Endothelial cell of umbilical vein (primary cell): ENCODE measurements at regions not wholly inside any gene's neighbourhood (a gene's known extent, or its start where the extent isn't known, plus 50 kb on each side); places are given as distances from the start of the nearest gene placed in this dataset.

Experiments
- BruUV-seq: library from RNA; stranded (reverse); fragments of 400-500 nt; replicated peaks from 2 replicates; lab custom pipeline; 2021; lab: Mats Ljungman, UMichigan
- CTCF ChIA-PET: fragments of 300-600, 350-600 bp; sonication (Branson Sonifier 250); formaldehyde crosslinking; loops from one replicate; lab custom pipeline; 2021; ENCODE audit warnings: antibody characterized with exemption, inconsistent platforms; lab: Charles Lee
- POLR2A ChIA-PET: fragments of 300-600, 350-600 bp; sonication (Branson Sonifier 250); formaldehyde crosslinking; loops from one replicate; lab custom pipeline; 2021; ENCODE audit warnings: antibody characterized with exemption, inconsistent platforms; lab: Charles Lee
- DNase-seq: peaks from one replicate; pipeline ENCODE4 v3.0.0-alpha.2; 2011; ENCODE audit warnings: low read depth, low spot score
- FAIRE-seq: peaks from 2 replicates; lab custom pipeline; 2011; peaks lifted over from hg19 to GRCh38; lab: Jason Lieb, UNC
- H2AFZ ChIP-seq: 2 replicates; pipeline ENCODE4 v1.6.0; 2012; ENCODE audit warnings: low read depth, low read length, control low read depth, inconsistent platforms
- H3K27ac ChIP-seq: 2 replicates; pipeline ENCODE4 v1.5.1; 2011; ENCODE audit warnings: low read depth, mild to moderate bottlenecking, control low read depth, low read length, moderate library complexity; ENCODE audit not compliant: insufficient read depth
- H3K27me3 ChIP-seq, 2 experiments: 2 replicates each; pipeline versions ENCODE4 v1.6.0 to v1.6.1; 2011; ENCODE audit warnings: low read length in 2 of 2, mixed read lengths in 1 of 2; ENCODE audit not compliant: control insufficient read depth in 2 of 2, insufficient read depth in 2 of 2
- H3K36me3 ChIP-seq, 2 experiments: 2 replicates in 1 of 2; 3 replicates in 1 of 2; pipeline ENCODE4 v1.5.1; 2011; ENCODE audit warnings: low read length in 2 of 2, mild to moderate bottlenecking in 1 of 2, moderate library complexity in 1 of 2; ENCODE audit not compliant: control insufficient read depth in 2 of 2, insufficient read depth in 2 of 2; ENCODE audit errors: extremely low read depth in 1 of 2
- H3K4me1 ChIP-seq: 3 replicates; pipeline ENCODE4 v1.5.1; 2011; ENCODE audit warnings: mild to moderate bottlenecking, low read length; ENCODE audit not compliant: control insufficient read depth, insufficient read depth; ENCODE audit errors: extremely low read depth
- H3K4me2 ChIP-seq: 2 replicates; pipeline ENCODE4 v1.6.1; 2011; ENCODE audit warnings: low read length, control low read depth, mixed read lengths; ENCODE audit not compliant: insufficient read depth
- H3K4me3 ChIP-seq, 3 experiments: fragments of 200-600 bp in 1 of 3; sonication (generic), shearing (Covaris generic) in 1 of 3; replicated peaks in 1 of 3; 2 replicates each; pipeline ENCODE4 v1.5.1; 2011 to 2016; ENCODE audit warnings: control low read depth in 3 of 3, low read length in 3 of 3, mild to moderate bottlenecking in 2 of 3, inconsistent platforms in 1 of 3, low read depth in 1 of 3, moderate library complexity in 1 of 3; ENCODE audit not compliant: insufficient read depth in 1 of 3
- H3K79me2 ChIP-seq: 2 replicates; pipeline ENCODE4 v1.6.0; 2012; ENCODE audit warnings: low read length, inconsistent platforms; ENCODE audit not compliant: control insufficient read depth, insufficient read depth
- H3K9ac ChIP-seq: replicated peaks from 2 replicates; pipeline ENCODE3; 2011; ENCODE audit warnings: low read length, control low read depth; ENCODE audit not compliant: insufficient read depth; ENCODE audit errors: extremely low read depth
- H3K9me1 ChIP-seq: replicated peaks from 3 replicates; pipeline ENCODE4 v1.6.0; 2011; ENCODE audit warnings: mild to moderate bottlenecking, low read length; ENCODE audit not compliant: control insufficient read depth, insufficient read depth; ENCODE audit errors: extremely low read depth
- H3K9me3 ChIP-seq: replicated peaks from 2 replicates; pipeline ENCODE4 v1.5.1; 2012; ENCODE audit warnings: low read length, inconsistent platforms; ENCODE audit not compliant: control insufficient read depth, insufficient read depth
- H4K20me1 ChIP-seq: replicated peaks from 2 replicates; pipeline ENCODE3; 2011; ENCODE audit warnings: mild to moderate bottlenecking, low read length; ENCODE audit not compliant: control insufficient read depth, insufficient read depth; ENCODE audit errors: extremely low read depth
- CTCF ChIP-seq, 2 donors: IDR thresholded peaks; 1 replicate in 1 of 2; 2 replicates in 1 of 2; pipeline ENCODE4 v1.5.1; 2011; ENCODE audit warnings: low read length in 2 of 2, mild to moderate bottlenecking in 2 of 2, moderate library complexity in 2 of 2, control low read depth in 1 of 2, inconsistent platforms in 1 of 2, low read depth in 1 of 2; ENCODE audit not compliant: insufficient read depth in 1 of 2; ENCODE audit errors: extremely low read depth in 1 of 2
- EZH2 ChIP-seq: IDR thresholded peaks from 2 replicates; pipeline ENCODE4 v1.6.1; 2012; ENCODE audit warnings: borderline replicate concordance, low read depth, mild to moderate bottlenecking, moderate library complexity, low read length, inconsistent platforms; ENCODE audit not compliant: severe bottlenecking
- FOS ChIP-seq: IDR thresholded peaks from 2 replicates; pipeline ENCODE4 v1.6.1; 2011; ENCODE audit warnings: mild to moderate bottlenecking, low read length, moderate library complexity, borderline replicate concordance; ENCODE audit not compliant: insufficient read depth
- GATA2 ChIP-seq: IDR thresholded peaks from 2 replicates; pipeline ENCODE4 v1.7.0; 2011; ENCODE audit warnings: low read depth, mild to moderate bottlenecking, moderate library complexity, mixed read lengths, low read length; ENCODE audit not compliant: insufficient read length, insufficient read depth
- JUN ChIP-seq: IDR thresholded peaks from 2 replicates; pipeline ENCODE4 v1.6.1; 2011; ENCODE audit warnings: borderline replicate concordance, low read depth; ENCODE audit not compliant: insufficient read length, insufficient read depth
- MAX ChIP-seq: IDR thresholded peaks from 2 replicates; pipeline ENCODE4 v1.6.1; 2011; ENCODE audit not compliant: insufficient read depth, insufficient read length
- MYC ChIP-seq: IDR thresholded peaks from one replicate; pipeline ENCODE4 v1.6.1; 2011; ENCODE audit warnings: mild to moderate bottlenecking, low read depth, low read length
- POLR2A ChIP-seq: IDR thresholded peaks from 2 replicates; pipeline ENCODE4 v1.6.1; 2012; ENCODE audit warnings: low read depth, mild to moderate bottlenecking, control low read depth, low read length
- POLR2AphosphoS5 ChIP-seq: IDR thresholded peaks from 2 replicates; pipeline ENCODE4 v1.6.1; 2012; ENCODE audit warnings: low read depth, mild to moderate bottlenecking, control low read depth, low read length, moderate library complexity; ENCODE audit not compliant: insufficient read depth
- dilution Hi-C: fragments of 300-500 bp; cut with MboI; formaldehyde crosslinking; loops from one replicate; pipeline ENCODE4 v1.15.0; 2019; ENCODE audit warnings: low sequenced_read_pairs; ENCODE audit not compliant: extremely low pct_ligation_motif_present
- intact Hi-C: fragments of 100-400 bp; cut with micrococcal nuclease; formaldehyde crosslinking; loops from one replicate; pipeline ENCODE4 v1.10.0; 2022

GRCh38 chr5:171707442-171707792 lies 78.2 kb upstream of the SMIM23 start:
- no peak overlapping the region for H3K27ac ChIP-seq
- peaks cover 4 to 7% of the 10 kb centered on the region in 2 experiments for H3K27me3 ChIP-seq
- CTCF ChIA-PET = no interaction called here
- no peaks in the 10 kb centered on the region for H3K9me1 ChIP-seq
- no peaks in the 10 kb centered on the region for H3K79me2 ChIP-seq
- H3K4me3 ChIP-seq = no peak overlapping the region
- no peak overlapping the region for H3K9ac ChIP-seq
- no peaks in the 10 kb centered on the region for H3K9me3 ChIP-seq
- BruUV-seq = no TSS peak
- DNase-seq = no peak
- TF ChIP-seq MYC = no peak
- TF ChIP-seq FOS = no peak
- TF ChIP-seq MAX = no peak
- no peak for TF ChIP-seq JUN
- no peak for TF ChIP-seq POLR2A
- TF ChIP-seq GATA2 = no peak
- TF ChIP-seq POLR2AphosphoS5 = no peak
- no peak for TF ChIP-seq EZH2
- no peak for TF ChIP-seq CTCF (IDR thresholded peaks at IDR 0.05; ENCODE audit: extremely low read depth in 1 of 2, insufficient read depth in 1 of 2, low read depth in 1 of 2, low read length in 2 of 2)
- dilution Hi-C loops (no loop called here), intact Hi-C loops (loop anchor here (2.0 kb wide), 1 partner anchor 65 kb away; no protein-coding TSS in a partner anchor)
- H2AFZ ChIP-seq = no peak overlapping the region
- H3K36me3 ChIP-seq = no peaks in the 10 kb centered on the region
- POLR2A ChIA-PET = no interaction called here
- FAIRE-seq = no peak
- no peaks in the 10 kb centered on the region for H4K20me1 ChIP-seq
- no peaks in the 10 kb centered on the region for H3K4me1 ChIP-seq
- H3K4me2 ChIP-seq = no peak overlapping the region
